GM12878 (cell line): ENCODE measurements at regions not wholly inside any gene's neighbourhood (a gene's known extent, or its start where the extent isn't known, plus 50 kb on each side); places are given as distances from the start of the nearest gene placed in this dataset.

Experiments
- CTCF ChIP-seq, 3 experiments: IDR thresholded peaks in 2 of 3; conservative IDR thresholded peaks in 1 of 3; 2 replicates each; pipeline ENCODE4 v1.5.1; 2011; ENCODE audit warnings: low read depth in 3 of 3, low read length in 3 of 3, mild to moderate bottlenecking in 3 of 3, control low read depth in 2 of 3, moderate library complexity in 2 of 3, inconsistent platforms in 1 of 3, mixed read lengths in 1 of 3; ENCODE audit not compliant: control insufficient read depth in 2 of 3, insufficient read depth in 1 of 3; ENCODE audit errors: extremely low read depth in 1 of 3
- HDAC6 ChIP-seq: fragments of 200-600 bp; sonication (generic); IDR thresholded peaks from one replicate; pipeline ENCODE4 v1.8.0; 2017; ENCODE audit warnings: antibody characterized with exemption; ENCODE audit not compliant: unreplicated experiment
- JUNB ChIP-seq: IDR thresholded peaks from 2 replicates; pipeline ENCODE4 v1.6.1; 2016; ENCODE audit warnings: antibody characterized with exemption, mild to moderate bottlenecking
- MXI1 ChIP-seq: fragments of 150-350 bp; IDR thresholded peaks from 2 replicates; pipeline ENCODE4 v1.6.1; 2011; ENCODE audit warnings: low read depth, mild to moderate bottlenecking, inconsistent platforms, low read length, improper control_type of control experiment
- TARDBP ChIP-seq: IDR thresholded peaks from 2 replicates; pipeline ENCODE4 v1.6.1; 2016; ENCODE audit warnings: borderline replicate concordance

GRCh38 chr13:71240911-71241310, 626.1 kb downstream of the DACH1 start:
- no peak for TF ChIP-seq HDAC6
- no peak for TF ChIP-seq MXI1
- TF ChIP-seq JUNB, result no peak
- peak; percentile 24 to 52 (median 43); a peak in 4 of 6 replicates for TF ChIP-seq CTCF (IDR thresholded peaks at IDR 0.05 in 2 of 3, conservative IDR thresholded peaks at IDR 0.05 in 1 of 3; ENCODE audit: control insufficient read depth in 2 of 3, extremely low read depth in 1 of 3, insufficient read depth in 1 of 3, low read depth in 3 of 3, low read length in 3 of 3)
- TF ChIP-seq TARDBP, result no peak
